Activated CD8-positive, alpha-beta memory T cell treated with anti-CD3 and anti-CD28 coated beads, Interleukin-2, amount 10 ng/mL, durations not matched to agents 7 days and 5 days (primary cell): ENCODE measurements at regions not wholly inside any gene's neighbourhood (a gene's known extent, or its start where the extent isn't known, plus 50 kb on each side); places are given as distances from the start of the nearest gene placed in this dataset.

Experiments used
- ATAC-seq: fragments of 150-1000 bp; cut with Tn5 transposase; one replicate; pipeline ENCODE4 v1.10.0; 2021; ENCODE audit warnings: moderate library complexity
- CTCF ChIA-PET: fragments of 350-600 bp; sonication (Branson Sonifier 250); formaldehyde crosslinking; loops from one replicate; lab custom pipeline; 2021; ENCODE audit warnings: antibody characterized with exemption; lab: Charles Lee
- DNase-seq: peaks from one replicate; pipeline ENCODE4 v3.0.0-alpha.2; 2020
- H3K27ac Mint-ChIP-seq: one replicate; pipeline ENCODE4 v1.8.0; 2021; ENCODE audit warnings: mild to moderate bottlenecking, mixed read lengths
- H3K27me3 Mint-ChIP-seq: one replicate; pipeline ENCODE4 v1.8.0; 2021; ENCODE audit warnings: mixed read lengths
- H3K36me3 Mint-ChIP-seq: one replicate; pipeline ENCODE4 v1.8.0; 2021; ENCODE audit warnings: mild to moderate bottlenecking, mixed read lengths
- H3K4me1 Mint-ChIP-seq: one replicate; pipeline ENCODE4 v1.8.0; 2021; ENCODE audit warnings: mixed read lengths
- H3K4me3 Mint-ChIP-seq: one replicate; pipeline ENCODE4 v1.8.0; 2021; ENCODE audit warnings: mild to moderate bottlenecking, moderate library complexity, mixed read lengths
- H3K9me3 Mint-ChIP-seq: one replicate; pipeline ENCODE4 v1.8.0; 2022; ENCODE audit warnings: low read depth, mixed read lengths

DNA sequence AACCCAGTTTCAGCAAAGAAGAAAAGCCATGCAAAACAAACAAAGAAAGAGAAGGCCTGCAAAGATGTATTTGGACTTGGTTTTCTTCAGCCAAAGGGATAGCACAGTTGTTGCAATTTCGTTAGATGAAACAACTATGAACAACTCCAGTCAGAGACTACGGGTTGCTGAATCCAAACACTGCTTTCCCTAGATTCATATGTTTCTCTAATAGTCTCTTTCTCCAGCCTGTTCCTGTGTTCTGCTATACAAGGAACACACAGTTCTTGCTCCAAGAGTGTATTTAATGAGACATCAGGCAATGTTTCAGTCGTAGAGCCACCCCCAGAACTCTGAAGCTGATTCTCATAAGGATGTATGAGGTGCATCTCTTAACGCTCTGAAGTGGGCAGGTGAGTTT is 162.5 kb upstream of the TBL1X start:
- H3K4me3 Mint-ChIP-seq: no peak overlapping the region
- no peaks in the 10 kb centered on the region for H3K9me3 Mint-ChIP-seq
- no peak overlapping the region for H3K27ac Mint-ChIP-seq
- no peak for DNase-seq
- H3K36me3 Mint-ChIP-seq: no peaks in the 10 kb centered on the region
- no peaks in the 10 kb centered on the region for H3K4me1 Mint-ChIP-seq
- peaks cover 9% of the 10 kb centered on the region for H3K27me3 Mint-ChIP-seq
- no peak for ATAC-seq
- CTCF ChIA-PET: no interaction called here

DNA sequence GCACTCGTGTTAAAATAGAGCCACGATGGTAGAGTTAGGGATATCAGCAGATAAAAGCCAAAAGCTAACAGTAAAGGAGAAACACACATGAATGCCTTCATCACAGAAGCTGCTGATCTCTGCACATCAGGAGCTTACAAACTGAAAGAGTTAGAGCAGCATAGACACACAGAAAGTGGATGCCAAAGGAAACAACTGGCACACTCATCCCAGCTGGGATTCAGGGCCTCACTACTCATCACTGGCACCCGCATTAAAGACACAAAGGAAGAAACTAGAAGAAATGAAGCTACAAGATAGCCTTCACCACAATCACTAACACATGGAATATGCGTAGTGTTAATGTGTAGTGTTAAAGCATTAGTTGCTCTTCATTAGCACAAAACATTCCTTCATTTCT is 156.4 kb upstream of the TBL1X start:
- CTCF ChIA-PET: no interaction called here
- Mint-ChIP-seq H3K27ac (no peak overlapping the region), H3K36me3 (no peaks in the 10 kb centered on the region), H3K4me1 (peaks cover 3% of the 10 kb centered on the region), H3K9me3 (no peaks in the 10 kb centered on the region), H3K4me3 (no peak overlapping the region), H3K27me3 (peaks cover 2% of the 10 kb centered on the region)
- DNase-seq (no peak), ATAC-seq (no peak)

DNA sequence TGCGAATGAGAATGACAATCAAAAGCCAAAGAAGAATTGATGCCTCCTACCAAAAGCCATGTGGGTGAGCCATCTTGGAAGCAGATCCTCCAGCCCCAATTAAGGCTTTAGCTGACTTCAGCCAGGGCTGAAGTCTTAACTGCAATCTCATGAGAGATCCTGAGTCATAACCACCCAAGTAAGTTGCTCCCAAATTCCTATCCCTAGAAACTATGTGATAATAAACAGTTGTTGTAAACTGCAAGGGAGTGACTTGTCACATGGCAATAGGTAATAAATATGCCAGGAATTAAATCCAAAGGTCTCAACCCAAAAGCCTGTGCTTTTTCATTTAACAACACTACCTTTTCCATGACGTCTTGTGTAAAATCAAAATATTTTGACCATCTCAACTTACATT is 154.2 kb upstream of the TBL1X start:
- no peaks in the 10 kb centered on the region for H3K27me3 Mint-ChIP-seq
- no peak overlapping the region for H3K4me3 Mint-ChIP-seq
- DNase-seq (no peak), ATAC-seq (no peak)
- CTCF ChIA-PET: no interaction called here
- H3K9me3 Mint-ChIP-seq: no peaks in the 10 kb centered on the region
- H3K4me1 Mint-ChIP-seq: peaks cover 8% of the 10 kb centered on the region
- H3K27ac Mint-ChIP-seq: no peak overlapping the region
- no peaks in the 10 kb centered on the region for H3K36me3 Mint-ChIP-seq

DNA sequence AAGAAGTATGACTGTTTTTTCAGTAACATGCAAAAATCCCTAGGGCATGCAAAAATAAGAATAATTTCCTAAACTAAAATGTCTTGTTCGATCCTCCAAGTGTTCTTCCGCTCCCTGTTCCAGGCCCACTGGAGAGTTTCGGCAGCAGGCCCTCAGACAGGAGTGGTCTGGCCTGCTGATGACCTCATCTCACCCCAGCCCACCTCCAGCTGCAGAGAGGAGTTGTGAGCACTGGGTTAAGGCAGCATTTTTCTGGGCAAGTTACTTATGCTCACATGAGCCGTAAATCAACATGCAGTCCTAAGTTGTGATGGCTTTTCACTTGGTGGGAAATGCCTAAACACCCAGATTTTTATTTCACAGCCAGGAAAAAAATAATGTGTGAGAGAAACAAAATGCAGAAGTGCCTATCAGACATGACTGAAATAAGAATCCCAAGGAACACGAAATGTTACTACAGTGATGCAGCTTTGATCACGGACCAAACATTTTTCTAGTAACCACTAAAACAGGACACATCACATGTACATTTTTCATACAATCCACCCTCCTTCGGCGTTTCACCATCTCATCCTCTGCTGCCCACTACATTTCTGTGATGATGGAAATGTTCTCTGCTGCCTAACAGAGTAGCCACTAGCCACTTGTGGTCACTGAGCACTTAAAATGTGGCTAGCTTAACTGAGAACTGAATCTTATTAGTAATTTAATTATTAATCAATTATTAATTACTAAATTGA is 153.3 kb upstream of the TBL1X start:
- Mint-ChIP-seq H3K9me3 (no peaks in the 10 kb centered on the region), H3K4me3 (no peak overlapping the region), H3K36me3 (no peaks in the 10 kb centered on the region), H3K4me1 (peaks cover 8% of the 10 kb centered on the region), H3K27ac (no peak overlapping the region), H3K27me3 (no peaks in the 10 kb centered on the region)
- DNase-seq (no peak), ATAC-seq (no peak)
- CTCF ChIA-PET: interaction anchor here (1.8 kb wide), 1 partner anchor 30 kb away, joined by 5 read pairs; no protein-coding TSS in a partner anchor

DNA sequence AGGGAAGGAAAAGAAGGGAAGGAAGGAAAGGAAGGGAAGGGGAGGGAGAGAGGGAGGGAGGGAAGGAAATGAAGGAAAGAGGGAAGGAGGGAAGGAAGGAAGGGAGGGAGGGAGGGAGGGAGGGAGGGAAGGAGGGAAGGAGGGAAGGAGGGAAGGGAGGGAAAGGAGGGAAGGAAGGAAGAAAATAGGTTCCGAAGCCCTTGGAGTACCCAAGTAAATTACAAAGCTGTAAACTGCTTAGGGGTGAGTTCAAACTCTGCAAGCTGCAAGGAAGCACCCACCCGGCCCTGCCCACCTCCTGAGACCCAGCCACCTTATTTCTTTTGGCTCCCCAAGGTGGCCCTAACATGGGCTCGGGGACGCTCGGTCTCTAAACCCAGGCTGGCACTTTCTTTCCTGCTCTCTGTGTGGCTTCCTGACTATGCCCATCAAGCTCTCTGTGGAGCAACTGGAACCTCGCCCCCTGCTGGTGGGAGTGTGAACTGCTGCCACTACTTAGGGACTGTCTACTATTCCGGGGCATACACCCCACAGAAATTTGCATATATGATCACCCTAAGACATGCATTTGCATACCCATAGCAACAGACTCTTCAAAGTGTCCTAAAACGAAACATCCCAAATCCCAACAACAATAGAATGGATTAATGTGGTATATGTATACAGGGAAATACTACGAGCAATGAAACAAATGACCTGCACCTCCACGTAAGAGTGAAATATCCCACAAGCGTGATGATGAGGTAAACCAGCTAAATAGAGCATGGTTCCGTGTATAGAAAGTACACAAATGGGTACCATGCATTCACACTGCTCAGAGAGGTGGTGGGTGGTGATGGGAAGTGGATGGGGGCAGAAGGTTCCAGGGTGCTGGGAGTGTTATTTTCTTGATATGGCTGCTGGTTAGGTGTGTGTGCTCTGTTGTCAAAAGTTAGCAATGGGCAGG is 151.7 kb upstream of the TBL1X start:
- H3K27ac Mint-ChIP-seq: peak overlapping the region; percentile 52
- H3K9me3 Mint-ChIP-seq: no peaks in the 10 kb centered on the region
- peak; percentile 78 for DNase-seq
- no peak overlapping the region for H3K4me3 Mint-ChIP-seq
- H3K36me3 Mint-ChIP-seq: no peaks in the 10 kb centered on the region
- CTCF ChIA-PET: interaction anchor here (0.6 to 1.8 kb wide), 9 partner anchors 14 to 342 kb away, joined by 3 to 6 read pairs (median 4); no protein-coding TSS in a partner anchor
- peak; percentile 74 for ATAC-seq
- H3K4me1 Mint-ChIP-seq: peaks cover 20% of the 10 kb centered on the region
- H3K27me3 Mint-ChIP-seq: no peaks in the 10 kb centered on the region

DNA sequence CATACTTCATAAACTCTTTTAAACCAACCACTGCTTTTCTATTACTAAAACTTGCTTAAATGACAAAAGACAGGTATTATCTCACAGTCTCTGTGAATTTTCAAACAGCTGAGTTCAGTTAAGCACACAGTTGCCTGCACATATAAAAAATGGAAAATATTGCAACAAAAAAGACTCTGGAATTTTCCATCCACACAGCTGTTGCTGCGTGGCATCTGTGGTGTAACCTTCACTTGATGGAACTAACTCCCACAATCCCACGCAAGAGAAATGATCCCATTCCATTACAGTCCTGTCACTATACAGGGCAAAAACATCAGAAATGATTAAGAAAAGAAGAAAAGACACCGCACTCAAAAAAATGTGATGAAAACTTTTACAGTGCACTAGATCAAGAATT is 149.8 kb upstream of the TBL1X start:
- Mint-ChIP-seq H3K27ac (no peak overlapping the region), H3K9me3 (no peaks in the 10 kb centered on the region), H3K4me1 (peaks cover 31% of the 10 kb centered on the region), H3K4me3 (no peak overlapping the region), H3K36me3 (no peaks in the 10 kb centered on the region), H3K27me3 (no peaks in the 10 kb centered on the region)
- ATAC-seq (no peak), DNase-seq (no peak)
- CTCF ChIA-PET: no interaction called here

DNA sequence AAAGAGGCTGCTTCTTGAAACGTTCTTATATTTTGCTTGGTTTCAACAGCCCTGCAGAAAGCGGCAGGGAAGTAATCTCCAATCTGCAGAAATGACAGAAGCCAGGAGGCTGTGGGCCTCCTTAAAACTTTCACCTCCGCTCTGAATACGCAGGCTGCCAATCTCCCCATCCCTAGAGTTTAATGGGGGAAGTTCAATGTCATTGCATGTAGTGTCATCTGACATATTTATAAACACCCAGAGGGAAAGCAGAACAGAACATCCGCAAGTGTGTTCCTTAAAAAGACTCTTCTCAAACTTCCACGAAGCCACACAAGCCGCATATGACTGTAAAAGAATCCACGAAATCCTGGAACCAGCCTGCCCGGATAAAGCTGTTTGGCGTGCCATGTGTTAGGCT is 148.8 kb upstream of the TBL1X start:
- peaks cover 32% of the 10 kb centered on the region for H3K4me1 Mint-ChIP-seq
- no peaks in the 10 kb centered on the region for H3K27me3 Mint-ChIP-seq
- H3K4me3 Mint-ChIP-seq: no peak overlapping the region
- no peaks in the 10 kb centered on the region for H3K9me3 Mint-ChIP-seq
- no peak overlapping the region for H3K27ac Mint-ChIP-seq
- CTCF ChIA-PET: no interaction called here
- ATAC-seq (no peak), DNase-seq (no peak)
- no peaks in the 10 kb centered on the region for H3K36me3 Mint-ChIP-seq

DNA sequence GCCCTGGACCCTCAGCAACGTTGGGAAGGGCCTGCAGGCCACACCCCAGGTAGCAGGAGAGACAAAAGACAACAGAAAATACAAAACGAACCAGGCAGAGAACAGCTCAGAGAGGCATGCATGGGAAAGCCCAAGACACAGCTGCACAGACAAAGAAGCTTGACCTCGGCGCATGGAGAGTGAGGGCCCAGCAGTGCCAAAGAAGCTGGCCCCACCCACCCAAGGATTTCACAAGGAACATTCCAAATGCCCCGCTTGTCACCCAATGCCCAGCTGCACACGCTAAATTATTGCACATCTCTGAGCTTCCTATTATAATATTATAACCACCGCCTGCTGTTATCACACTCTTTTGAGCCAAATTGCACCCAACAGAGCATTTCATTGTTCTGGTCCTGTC is 147.7 kb upstream of the TBL1X start:
- Mint-ChIP-seq H3K4me3 (no peak overlapping the region), H3K27me3 (no peaks in the 10 kb centered on the region), H3K9me3 (no peaks in the 10 kb centered on the region), H3K4me1 (peaks cover 32% of the 10 kb centered on the region), H3K27ac (no peak overlapping the region), H3K36me3 (no peaks in the 10 kb centered on the region)
- DNase-seq (no peak), ATAC-seq (no peak)
- CTCF ChIA-PET: no interaction called here

DNA sequence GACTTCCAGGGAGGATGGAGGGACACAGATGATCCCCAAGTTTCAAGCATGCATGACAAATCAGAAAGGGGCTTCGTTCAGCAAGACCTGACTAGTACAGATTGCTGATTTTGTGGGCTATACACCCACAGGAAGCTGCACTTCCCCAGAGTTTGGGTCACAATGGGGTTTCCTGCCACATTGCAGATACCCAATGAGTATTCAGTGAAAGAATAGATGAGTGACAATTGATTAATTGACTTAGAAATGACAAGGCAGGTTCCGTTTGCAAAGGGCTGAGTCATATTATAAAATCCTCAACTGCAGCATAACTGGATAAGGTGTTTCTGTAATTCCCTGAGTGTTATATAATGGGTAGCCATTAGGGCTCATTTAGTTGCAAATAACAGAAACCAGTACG is 146.6 kb upstream of the TBL1X start:
- ATAC-seq: peak; percentile 83
- CTCF ChIA-PET: no interaction called here
- peak; percentile 83 for DNase-seq
- Mint-ChIP-seq H3K9me3 (no peaks in the 10 kb centered on the region), H3K27ac (peak overlapping the region; percentile 49), H3K27me3 (no peaks in the 10 kb centered on the region), H3K36me3 (no peaks in the 10 kb centered on the region), H3K4me3 (no peak overlapping the region), H3K4me1 (peaks cover 31% of the 10 kb centered on the region)

DNA sequence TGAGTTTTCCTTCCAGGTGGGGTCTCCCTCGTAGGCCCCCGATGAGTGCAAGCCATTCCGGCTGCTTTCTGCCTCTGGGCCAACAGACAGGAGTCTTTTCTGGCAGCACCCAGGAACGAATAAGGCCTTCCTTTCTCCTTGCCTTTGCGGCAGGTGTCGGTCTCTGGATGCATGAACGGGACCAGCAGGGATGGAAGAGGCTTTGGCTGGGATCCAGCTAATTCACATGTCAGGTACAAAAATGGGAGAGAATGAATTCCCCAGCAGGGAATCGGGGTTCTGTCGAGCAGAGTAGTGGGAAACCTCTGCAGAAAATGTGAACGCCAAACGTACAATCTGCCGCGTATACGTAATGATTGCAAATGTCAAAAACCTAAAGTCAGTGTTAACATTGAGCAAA is 146.1 kb upstream of the TBL1X start:
- CTCF ChIA-PET: interaction anchor here (1.3 kb wide), 1 partner anchor 22 kb away, joined by 3 read pairs; no protein-coding TSS in a partner anchor
- H3K9me3 Mint-ChIP-seq: no peaks in the 10 kb centered on the region
- no peak overlapping the region for H3K27ac Mint-ChIP-seq
- peaks cover 26% of the 10 kb centered on the region for H3K4me1 Mint-ChIP-seq
- no peak for DNase-seq
- H3K4me3 Mint-ChIP-seq: no peak overlapping the region
- no peaks in the 10 kb centered on the region for H3K36me3 Mint-ChIP-seq
- no peaks in the 10 kb centered on the region for H3K27me3 Mint-ChIP-seq
- no peak for ATAC-seq

DNA sequence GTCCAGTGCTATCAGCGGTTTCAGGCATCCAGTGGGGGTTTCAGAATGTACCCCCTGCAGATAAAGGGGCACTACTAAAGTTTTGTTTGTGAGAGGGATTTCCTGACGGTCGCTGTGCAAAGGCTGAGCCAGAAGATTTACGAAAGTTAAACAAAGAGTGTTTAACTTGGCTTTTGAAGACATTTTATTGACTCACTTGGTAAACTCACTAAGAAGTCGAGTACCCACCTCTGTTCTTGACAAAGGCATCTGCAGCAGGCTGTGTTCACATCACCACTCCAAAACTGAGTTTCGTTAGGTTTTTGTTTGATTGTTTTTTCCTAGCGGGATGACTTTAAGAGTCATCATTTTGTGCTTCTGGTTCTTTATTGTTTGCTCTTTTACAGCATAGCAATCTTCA is 143.9 kb upstream of the TBL1X start:
- no peak for DNase-seq
- H3K4me3 Mint-ChIP-seq: no peak overlapping the region
- no peaks in the 10 kb centered on the region for H3K27me3 Mint-ChIP-seq
- H3K27ac Mint-ChIP-seq: no peak overlapping the region
- CTCF ChIA-PET: no interaction called here
- no peaks in the 10 kb centered on the region for H3K36me3 Mint-ChIP-seq
- H3K4me1 Mint-ChIP-seq: peaks cover 24% of the 10 kb centered on the region
- ATAC-seq: no peak
- H3K9me3 Mint-ChIP-seq: no peaks in the 10 kb centered on the region

DNA sequence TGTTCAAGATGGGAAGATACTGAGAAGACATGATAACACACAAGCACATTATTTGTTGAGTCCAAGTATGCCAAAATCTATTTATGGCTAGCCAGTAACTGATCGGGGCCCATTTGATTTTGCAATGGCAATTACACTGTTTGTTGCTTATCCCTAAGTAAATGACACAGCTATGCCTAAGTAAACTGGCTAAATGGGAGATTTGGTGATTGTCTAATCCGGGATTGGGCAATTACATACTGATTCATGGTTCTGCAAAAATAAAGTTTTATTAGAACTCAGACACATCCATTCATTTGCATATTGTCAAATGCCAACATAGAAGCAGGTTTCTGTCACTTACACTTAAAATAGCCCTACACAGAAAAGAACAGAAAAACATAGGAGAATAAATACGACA is 140.2 kb upstream of the TBL1X start:
- Mint-ChIP-seq H3K36me3 (no peaks in the 10 kb centered on the region), H3K27me3 (peaks cover 2% of the 10 kb centered on the region), H3K27ac (no peak overlapping the region), H3K4me3 (no peak overlapping the region), H3K4me1 (peaks cover 16% of the 10 kb centered on the region), H3K9me3 (no peaks in the 10 kb centered on the region)
- CTCF ChIA-PET: no interaction called here
- ATAC-seq (no peak), DNase-seq (no peak)

DNA sequence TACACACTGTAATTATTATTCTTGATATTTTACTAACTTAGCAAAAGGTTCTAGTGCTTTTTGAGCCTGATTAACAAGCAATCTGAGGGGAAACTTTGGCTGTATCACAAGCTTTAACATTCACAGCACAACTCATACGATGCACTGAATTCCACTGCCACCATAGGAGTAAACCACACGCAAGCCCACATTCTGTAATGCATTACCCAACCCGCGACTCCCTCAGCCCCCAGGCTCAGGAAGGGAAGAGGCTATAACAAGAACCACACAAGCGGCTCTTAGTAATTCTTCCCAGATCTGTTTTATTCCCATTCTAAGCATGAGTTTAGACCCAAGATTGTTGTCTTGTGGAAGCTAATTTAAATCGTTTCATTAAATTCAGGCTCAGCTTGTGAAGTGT is 138.5 kb upstream of the TBL1X start:
- CTCF ChIA-PET: no interaction called here
- H3K4me1 Mint-ChIP-seq: peaks cover 12% of the 10 kb centered on the region
- H3K36me3 Mint-ChIP-seq: no peaks in the 10 kb centered on the region
- H3K27ac Mint-ChIP-seq: no peak overlapping the region
- DNase-seq (no peak), ATAC-seq (no peak)
- H3K9me3 Mint-ChIP-seq: no peaks in the 10 kb centered on the region
- H3K27me3 Mint-ChIP-seq: peaks cover 7% of the 10 kb centered on the region
- H3K4me3 Mint-ChIP-seq: no peak overlapping the region
